Fibroblast of skin of left quadriceps (primary cell): ENCODE measurements at regions not wholly inside any gene's neighbourhood (a gene's known extent, or its start where the extent isn't known, plus 50 kb on each side); places are given as distances from the start of the nearest gene placed in this dataset.
"Not testable (repeated sequence)": the region's sequence is repeated elsewhere in the genome, so short reads cannot be mapped to it uniquely, and the experiment has no call there.

Experiments used
- DNase-seq, 2 experiments: peaks; one replicate each; pipeline ENCODE4 v3.0.0-alpha.2; 2013; ENCODE audit warnings: low read depth in 2 of 2

DNA sequence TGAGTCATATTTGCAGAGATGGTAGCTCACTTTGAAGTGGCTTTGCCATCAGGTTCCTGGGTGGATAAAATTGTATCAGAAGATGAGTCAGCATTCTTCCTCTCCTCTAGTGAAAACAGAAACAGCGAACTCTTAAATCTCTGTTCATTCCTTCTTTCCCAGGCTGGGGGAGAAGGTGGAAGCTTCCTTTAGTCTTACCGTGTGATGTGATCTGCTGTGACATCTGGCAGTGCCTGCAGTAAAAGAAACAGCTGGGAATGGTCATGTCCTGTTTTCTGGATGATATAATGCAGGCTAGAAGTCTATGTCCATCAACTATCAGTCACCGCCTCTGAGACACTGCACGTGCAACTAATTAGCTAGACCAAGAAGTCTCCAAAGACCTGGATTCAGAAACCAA is 171.6 kb downstream of the VAPA start:
- peak; percentile 58 to 60 for DNase-seq

DNA sequence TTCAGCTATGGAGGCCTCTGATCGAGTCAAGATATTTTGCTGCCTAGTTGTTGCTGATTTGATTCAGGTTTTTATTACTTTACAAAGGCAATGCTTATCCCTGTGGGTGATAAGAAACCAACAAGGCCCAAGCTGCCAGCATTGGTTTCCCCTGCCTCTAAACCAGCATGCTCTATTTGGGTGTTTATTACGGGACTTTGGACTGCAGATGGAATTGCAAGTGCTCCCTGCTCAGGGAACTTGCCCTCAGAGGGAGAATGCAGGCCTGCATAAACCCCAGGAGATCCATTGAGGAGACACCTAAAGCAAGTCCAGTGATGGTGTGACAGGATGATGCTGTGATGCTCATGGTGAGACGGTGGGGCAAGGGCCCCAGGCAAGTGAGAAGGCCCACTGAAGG is 172.1 kb downstream of the VAPA start:
- no peak for DNase-seq

DNA sequence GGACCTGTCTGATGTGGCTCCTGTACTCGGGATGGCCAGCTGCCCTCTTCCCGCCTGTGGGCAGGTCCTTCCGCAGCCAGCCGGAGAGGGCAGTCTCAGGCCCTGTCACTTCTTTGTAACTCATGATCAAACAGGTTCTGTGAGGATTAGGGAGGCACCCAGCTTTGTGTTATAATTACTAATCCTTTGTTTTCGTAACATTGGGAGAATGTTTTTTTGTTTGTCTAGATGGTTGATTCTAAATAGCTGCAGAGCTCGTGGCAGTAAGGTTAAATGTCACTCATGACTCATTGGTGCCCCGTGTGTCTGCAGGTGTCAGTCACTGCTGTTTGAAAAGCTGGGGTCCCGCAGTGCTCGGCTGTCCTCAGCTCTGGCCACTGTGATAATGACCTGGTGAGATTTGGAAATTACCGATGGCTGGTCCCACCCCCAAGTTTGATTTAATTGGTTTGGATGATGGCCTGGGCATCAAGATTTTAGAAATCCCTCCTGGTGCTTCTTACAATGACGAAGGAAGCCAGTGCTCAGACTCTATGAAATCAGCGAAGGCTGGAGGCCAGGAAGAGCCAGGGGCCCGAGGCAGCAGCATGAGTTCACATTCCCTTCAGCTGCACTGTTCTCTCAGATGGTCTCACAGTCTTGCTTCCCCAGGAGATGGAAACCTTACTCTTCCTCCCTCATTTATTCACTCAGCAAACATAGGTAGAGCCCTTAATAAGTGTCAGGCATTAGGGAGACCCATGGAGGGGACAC is 172.8 kb downstream of the VAPA start:
- no peak for DNase-seq

DNA sequence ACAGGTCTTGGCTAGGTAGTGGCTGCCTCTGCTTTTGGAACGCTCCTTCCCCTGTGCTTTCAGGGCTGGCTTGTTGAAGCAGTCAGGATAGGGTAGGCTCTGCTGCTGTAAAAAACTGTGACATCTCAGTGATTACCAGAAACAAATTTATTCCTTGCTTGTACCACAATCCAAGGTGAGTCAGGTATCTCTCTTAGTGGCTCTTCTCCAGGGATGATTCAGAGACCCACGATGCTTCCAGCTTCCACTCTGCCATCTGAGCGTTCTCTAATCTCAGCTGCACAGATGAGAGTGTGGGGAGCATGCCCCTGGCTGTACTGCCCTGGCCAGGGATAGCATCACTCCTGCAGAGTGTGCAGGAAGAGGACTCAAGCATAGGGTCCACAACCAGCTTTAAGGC is 174.9 kb downstream of the VAPA start:
- DNase-seq: no peak

DNA sequence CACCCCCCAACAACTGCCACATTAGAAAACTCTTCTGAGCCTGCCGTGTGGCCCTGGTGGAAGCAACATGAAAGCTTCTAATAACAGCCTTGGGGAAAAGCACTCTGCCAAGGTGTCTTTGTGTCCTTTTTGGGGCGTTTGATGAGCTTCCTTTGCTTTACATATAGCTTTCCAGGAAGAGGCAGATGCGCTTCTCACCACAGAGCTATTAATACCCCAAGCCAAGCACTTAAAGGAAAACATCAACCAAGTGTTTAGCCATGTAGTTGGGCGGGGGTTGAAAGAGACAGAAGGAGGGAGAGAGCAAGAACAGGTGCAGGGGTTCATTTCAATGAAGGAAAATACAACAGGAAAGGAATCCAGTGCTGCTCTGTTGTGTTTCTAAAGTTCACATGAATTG is 176.1 kb downstream of the VAPA start:
- no peak for DNase-seq

DNA sequence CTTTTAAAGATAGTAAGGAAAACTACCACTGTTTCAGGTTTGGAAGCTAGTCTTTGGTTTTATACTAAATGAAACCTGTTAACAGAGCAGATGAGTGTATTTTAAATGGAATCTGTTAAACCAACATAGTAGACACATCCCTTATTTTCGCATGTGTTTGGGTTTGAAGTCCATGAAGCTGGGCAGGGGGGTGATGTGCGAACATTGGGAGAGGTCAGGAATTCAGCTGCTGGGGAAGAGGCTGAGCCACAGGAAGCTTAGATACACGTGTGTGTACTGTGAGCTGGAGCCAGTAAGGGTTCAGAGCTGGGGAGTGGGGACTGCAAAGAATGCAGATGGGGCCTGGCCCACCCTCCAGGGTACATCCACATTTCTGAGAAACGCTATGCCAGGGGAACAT is 176.9 kb downstream of the VAPA start:
- no peak for DNase-seq

DNA sequence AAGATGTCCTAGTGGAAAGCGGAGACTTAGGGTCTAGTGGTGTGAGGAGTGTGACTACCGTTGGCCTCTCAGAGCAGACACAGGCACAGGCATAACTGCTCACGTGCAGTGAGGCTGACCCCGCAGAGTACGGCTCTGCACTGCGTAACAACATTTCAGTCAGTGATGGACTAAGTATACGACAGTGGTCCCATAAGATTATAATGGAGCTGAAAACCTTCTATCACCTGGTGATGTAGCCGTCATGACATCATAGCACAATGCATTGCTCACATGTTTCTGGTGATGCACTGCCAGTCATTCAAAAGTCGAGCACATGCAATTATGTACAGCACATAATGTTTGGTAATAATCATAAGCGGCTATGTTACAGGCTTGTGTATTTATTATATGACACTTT is 179.6 kb downstream of the VAPA start:
- no peak for DNase-seq

DNA sequence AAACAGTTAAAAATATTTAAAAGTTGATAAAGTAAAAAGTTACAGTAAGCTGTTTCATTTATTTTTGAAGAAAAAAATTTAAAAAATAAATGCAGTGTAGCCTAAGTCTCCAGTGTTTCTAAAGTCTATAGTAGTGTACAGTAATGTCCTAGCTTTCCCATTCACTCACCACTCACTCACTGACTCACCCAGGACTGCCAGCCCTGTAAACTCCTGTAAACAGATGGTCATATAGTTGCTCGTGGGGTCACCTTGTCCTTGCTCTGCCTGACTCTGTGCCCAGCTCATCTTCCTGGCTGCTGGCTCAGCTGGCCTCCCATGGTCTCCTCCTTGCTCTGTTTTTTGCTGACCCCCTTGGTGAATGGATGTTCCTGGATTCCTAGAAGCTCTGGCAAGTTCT is 180.3 kb downstream of the VAPA start:
- DNase-seq: no peak

DNA sequence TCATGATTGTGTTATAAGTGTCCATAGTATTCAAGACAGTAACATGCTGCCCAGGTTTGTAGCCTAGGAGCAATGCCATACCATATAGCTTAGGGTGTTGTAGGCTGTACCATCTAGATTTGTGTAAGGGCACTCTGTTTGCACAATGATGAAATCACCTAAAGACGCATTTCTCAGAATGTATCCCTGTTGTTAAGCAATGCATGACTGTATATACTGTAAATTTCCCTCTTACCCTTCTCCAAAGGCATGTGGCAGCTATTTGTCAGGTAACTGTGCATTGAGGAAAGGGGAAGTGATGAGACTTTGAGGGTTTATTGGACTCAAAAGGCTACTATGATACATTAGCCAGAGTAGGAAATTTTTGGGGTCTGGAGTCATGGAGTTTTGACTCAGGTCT is 180.8 kb downstream of the VAPA start:
- DNase-seq: no peak

DNA sequence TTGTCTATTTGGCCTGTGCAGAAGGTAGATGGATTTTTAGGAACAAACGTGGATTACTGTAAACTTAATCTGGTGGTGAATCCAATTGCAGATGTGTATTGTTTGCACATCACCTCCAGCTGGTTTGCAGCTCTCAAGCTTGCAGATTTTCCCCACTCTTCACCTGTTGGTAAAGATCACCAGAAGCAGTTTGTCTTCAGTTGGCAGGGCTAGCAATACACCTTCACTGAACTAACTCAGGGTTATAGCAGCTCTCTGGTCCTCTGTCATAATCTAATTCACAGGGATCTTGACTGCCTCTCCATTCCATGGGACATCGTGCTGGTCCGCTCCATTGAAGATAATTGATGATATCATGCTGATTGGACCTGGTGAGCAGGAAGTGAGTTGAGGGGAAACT is 181.5 kb downstream of the VAPA start:
- DNase-seq: no peak

DNA sequence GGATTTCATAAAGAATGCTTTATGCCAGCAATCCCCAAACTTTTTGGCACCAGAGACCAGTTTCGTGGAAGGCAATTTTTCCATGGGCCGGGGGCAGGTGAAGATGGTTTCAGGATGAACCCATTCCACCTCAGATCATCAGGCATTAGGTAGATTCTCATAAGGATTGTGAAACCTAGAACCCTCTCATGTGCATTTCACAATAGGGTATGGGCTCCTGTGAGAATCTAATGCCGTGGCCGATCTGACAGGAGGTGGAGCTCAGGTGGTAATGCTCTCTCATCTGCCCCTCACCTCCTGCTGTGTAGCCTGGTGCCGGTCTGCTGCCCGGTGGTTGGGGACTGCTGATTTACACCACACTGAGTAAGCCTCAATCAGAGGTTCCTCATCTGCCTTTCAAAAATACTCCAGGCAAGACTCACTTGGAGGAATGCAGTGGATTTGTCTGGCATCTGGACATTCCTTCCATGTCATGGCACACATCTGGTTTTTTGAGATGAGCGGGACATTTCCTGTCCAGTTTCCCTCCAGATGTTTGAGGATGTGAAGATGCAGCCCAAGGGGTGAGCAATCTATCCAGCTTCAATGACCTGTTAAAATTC is 185.8 kb downstream of the VAPA start:
- no peak for DNase-seq

DNA sequence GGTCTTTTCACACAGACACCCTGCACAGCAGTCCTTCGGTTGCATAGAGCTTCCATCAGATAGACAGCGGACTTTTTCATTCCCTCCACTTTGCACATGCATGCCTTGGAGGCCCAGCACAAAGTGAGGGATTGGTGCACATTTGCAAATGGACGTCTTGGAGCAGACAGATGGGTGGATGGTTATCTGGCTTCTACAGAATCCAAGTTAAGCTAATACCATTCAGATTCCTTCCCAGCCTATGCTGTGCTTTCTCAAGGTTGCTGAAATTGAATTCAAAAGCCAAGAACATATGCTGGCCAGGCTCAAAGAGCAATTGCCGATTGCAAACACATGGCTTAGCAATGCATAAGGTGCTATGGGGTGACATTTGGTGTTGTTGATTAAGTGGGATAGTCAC is 186.4 kb downstream of the VAPA start:
- no peak for DNase-seq

DNA sequence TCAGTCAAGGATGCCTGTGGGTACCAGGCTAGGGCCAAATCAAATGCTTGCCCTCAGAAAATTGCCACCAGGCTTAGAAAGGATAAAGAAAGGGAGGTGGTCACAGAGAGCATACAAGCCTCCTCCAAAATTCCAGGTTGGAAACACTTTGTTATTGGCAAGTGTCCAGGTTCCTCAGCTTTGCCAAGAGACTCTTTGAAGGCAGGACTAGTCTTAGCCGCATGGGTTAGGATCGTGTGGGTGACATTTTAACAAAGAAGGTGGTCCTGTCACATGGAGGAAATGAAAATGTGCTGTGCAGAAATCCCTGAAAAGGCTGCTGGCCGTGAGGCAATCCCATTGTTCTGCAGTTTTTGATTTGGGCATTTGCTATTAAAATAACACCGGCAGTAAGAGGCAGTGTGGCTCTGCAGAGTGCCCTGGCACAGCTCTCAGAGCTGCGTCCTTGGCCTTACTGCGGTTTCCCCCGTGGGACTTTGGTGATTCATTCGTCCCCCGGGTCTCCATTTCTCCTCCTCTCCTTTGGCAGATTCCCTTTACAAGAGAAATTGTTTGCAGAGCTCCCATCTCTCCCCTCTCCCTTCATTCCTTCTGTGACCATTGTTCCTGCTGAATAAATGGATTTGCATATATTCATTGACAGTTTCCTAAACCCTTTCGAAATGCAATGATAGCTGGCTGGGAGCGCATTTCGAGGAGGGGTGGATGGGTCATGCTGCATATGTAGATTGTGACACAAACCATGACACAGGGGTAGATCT is 187.3 kb downstream of the VAPA start:
- no peak for DNase-seq

DNA sequence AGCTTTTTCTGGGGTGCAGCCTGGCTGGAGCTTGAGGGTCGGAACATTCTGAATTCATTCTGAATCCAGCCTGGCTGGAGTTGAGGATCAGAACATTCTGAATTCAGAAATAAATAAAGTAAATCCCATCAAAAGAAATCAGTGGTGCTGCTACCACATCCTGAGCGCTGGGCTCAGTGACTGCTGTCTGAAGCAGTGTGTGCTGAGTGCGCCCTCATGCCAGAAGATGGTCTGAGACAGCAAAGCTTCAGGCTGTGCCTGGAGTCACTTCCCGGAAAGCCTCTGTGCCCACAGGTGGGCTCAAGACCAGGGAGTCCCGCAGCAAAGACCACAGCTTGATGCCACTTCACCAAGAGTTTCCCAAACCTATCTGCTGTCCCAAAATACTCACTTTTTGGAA is 187.9 kb downstream of the VAPA start:
- no peak for DNase-seq

DNA sequence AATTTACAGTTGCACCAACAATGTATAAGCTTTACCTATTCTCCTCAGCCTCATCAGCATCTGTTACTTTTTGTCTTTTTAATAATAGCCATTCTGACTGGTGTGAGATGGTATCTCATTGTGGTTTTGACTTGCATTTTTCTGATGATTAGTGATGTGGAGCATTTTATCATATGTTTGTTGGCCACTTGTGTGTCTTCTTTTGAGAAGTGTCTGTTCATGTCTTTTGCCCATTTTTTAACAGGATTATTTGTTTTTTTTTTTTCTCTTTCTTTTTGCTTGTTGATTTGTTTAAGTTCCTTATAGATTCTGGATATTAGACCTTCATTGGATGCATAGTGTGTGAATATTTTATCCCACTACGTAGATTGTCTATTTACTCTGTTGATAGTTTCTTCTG is 191.3 kb downstream of the VAPA start:
- not testable (repeated sequence) for DNase-seq

DNA sequence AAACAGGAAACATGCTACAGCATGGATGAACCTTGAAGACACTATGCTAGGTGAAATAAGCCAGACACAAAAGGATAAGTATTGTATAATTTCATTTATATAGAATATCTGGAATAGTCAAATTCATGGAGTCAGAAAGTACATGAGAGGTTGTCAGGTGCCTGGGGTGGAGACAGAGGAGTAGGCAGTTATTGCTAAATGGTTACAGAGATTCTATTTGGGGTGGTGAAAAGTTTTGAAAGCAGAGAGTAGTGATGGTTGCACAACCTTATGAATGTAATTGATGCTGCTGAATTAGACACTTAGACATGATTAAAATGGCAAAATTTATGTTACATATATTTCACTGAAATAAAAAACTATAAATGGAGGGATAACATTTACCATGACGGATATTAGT is 197.4 kb downstream of the VAPA start:
- DNase-seq: no peak

DNA sequence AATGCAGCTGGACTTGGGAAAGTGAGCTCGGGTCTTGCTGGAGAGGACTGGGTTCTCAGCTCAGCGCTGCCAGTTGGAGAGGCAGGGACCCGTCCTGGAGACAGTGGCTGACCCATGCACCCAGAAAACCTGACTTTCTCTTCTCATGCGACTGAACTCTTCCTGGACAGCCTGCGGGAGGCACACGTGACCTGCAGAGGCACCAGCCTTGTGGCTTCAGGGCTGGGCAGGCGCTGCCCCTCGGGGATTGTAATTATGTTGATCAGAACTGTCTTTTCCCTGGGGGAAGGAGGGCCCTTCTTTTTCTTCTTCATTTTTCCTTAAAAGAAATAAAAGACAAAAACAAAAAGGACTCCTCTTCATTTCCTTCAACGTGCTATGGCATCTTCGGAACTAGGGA is 198.1 kb downstream of the VAPA start:
- DNase-seq: no peak

DNA sequence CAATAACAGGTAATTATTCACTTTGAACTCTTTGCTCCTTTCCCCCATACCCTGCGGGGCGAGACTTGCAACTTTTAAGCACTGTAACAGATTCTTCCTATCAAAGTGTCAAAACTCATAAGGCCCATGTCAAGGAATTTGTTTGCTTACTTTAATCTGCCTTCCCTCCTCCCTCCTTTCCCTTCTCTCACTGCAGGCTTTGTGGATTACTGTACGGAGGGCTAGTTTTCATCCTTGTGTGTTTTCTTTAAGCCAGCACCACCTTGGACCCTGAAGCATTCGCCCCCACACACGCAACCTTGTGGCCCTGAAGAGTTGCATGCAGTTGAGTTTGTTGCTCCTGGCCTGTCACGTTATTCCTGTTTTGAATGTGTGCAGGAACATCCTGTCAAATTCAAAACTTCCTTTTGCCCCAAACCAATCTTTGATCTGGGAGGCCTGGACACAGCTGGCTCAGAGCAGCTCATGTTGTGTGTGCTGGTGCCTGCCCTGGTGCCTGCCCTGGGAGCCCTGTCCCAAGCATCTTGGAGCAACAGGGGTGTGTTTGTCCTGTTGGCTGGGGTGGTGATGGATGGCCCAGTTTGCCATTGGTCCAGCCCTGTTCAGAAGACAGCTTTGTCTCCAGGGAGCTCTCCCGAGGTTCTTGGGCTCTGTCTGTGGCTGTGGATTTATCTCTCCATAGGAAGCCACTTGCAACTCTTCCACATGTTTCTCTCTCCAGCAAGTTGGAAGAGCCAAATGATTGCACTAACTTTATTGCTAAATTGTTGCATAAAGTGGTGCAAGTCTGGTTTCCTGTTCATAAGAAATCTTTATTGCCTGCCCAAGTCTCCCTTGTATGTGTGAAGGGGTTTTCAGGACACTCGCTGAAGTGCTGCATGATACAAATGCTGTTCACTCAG is 199.6 kb downstream of the VAPA start:
- no peak for DNase-seq

DNA sequence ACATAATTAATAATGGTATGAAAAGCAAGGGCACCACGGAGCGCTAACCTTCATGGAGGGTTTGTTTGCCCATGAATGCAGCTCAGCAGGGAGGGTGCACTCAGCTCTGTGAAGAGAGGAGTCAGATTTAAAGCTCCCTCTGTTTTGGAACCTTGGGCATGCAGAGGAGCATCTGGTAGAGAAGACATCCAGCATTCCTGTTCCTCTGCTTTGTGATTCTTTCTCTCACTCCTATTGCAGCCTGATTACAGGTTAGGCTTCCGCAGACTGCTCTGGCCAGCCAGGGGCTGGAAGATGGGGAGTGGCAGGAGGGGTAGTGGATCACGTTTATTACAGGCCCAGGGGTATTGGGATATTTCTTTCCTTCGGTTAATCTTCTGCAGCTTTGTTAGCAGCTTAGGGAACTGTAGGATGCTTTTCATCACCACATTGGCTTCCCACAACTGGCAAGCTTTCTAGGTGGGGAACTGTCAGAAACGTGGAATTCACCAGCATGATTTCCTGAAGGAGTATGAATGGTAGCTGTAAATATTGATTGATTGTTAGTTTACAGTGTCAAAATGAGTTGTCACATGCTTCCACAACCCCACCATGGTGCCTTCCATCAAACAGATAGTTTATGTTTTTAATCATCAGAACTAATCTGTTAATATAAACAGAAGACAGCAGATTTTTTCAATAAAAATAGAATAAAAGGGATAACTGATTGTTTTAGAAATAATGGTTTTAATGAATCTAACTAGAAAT is 201.1 kb downstream of the VAPA start:
- DNase-seq: no peak

DNA sequence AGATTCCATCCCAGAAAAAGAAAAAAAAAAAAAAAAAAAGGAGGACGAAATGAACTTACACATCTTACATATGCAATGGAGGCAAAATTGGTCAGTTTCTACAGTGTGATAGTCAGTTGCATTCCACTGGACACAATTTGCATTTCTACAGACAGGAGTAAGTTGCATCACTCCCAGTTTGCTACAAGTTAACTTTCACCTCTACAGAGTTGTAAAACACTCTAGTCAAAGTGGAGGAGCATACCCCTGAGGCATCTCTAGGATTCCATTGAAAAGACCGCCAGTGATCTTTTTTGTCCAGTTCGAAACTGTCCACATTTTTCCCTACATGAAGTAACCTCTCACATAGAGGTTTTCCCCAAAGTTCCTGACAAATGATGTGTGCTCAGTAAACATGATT is 202.8 kb downstream of the VAPA start:
- DNase-seq: no peak

DNA sequence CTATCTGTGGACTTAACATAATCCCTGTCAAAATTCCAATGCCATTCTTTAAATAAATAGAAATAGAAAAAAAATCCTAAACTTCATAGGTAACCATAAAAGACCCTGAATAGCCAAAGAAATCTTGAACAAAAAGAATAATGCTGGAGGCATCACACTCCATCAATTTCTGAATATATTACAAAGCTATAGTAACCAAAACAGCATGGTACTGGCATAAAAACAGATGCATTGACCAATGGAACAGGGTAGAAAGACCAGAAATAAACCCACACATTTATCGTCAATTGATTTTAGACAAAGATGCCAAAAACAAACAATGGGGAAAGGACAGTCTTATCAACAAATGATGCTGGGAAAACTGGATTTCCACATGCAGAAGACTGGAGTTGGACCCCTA is 205.7 kb downstream of the VAPA start:
- no peak for DNase-seq
